ENCODE measurements at regions not wholly inside any gene's neighbourhood (a gene's known extent, or its start where the extent isn't known, plus 50 kb on each side); places are given as distances from the start of the nearest gene placed in this dataset.

DNA sequence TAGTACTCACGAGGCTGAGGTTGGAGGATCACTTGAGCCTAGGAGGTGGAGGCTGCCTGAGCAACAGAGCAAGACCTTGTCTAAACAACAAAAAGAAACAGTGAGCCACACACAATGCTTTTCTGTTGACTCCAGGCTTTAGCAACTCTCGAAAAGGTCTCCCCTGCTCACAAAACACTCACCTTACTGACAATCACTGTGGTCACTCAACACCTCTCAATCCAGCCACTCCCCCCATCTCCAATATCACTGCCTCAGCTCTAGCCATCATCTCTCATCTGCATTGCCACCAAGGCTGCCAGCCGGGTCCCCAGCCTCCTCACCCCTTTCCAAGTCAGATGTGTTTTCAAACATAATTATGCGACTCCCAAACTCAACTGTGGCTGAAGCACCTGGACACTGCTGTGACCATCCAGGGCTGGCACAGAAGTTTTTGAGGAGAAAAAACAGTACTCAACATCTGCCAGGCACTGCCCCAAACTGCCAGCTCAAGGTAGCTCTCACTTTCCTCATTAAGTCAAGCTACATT is 218.0 kb upstream of the ARID1B start:
- TF ChIP-seq POLR2AphosphoS5 (IDR thresholded peaks at IDR 0.05; ENCODE audit: low read depth) (no peak), EZH2phosphoT487 (IDR thresholded peaks at IDR 0.05; ENCODE audit: unreplicated experiment) (no peak), EZH2 (IDR thresholded peaks at IDR 0.05; ENCODE audit: low read depth, unreplicated experiment) (no peak), JUNB (IDR thresholded peaks at IDR 0.05; ENCODE audit: unreplicated experiment) (no peak), ZNF331 (CRISPR knock-in tag; IDR thresholded peaks at IDR 0.05; ENCODE audit: low read depth) (no peak), CREB1 (CRISPR knock-in tag; IDR thresholded peaks at IDR 0.05; ENCODE audit: low read depth) (no peak), STAT1 (IDR thresholded peaks at IDR 0.05; ENCODE audit: unreplicated experiment) (no peak), NANOG (IDR thresholded peaks at IDR 0.05; ENCODE audit: borderline replicate concordance) (no peak), ZNF114 (CRISPR knock-in tag; IDR thresholded peaks at IDR 0.05) (no peak)
- TF ChIP-seq, protein P1, sequence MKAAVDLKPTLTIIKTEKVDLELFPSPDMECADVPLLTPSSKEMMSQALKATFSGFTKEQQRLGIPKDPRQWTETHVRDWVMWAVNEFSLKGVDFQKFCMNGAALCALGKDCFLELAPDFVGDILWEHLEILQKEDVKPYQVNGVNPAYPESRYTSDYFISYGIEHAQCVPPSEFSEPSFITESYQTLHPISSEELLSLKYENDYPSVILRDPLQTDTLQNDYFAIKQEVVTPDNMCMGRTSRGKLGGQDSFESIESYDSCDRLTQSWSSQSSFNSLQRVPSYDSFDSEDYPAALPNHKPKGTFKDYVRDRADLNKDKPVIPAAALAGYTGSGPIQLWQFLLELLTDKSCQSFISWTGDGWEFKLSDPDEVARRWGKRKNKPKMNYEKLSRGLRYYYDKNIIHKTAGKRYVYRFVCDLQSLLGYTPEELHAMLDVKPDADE (IDR thresholded peaks at IDR 0.05): no peak
- TF ChIP-seq, protein P2, sequence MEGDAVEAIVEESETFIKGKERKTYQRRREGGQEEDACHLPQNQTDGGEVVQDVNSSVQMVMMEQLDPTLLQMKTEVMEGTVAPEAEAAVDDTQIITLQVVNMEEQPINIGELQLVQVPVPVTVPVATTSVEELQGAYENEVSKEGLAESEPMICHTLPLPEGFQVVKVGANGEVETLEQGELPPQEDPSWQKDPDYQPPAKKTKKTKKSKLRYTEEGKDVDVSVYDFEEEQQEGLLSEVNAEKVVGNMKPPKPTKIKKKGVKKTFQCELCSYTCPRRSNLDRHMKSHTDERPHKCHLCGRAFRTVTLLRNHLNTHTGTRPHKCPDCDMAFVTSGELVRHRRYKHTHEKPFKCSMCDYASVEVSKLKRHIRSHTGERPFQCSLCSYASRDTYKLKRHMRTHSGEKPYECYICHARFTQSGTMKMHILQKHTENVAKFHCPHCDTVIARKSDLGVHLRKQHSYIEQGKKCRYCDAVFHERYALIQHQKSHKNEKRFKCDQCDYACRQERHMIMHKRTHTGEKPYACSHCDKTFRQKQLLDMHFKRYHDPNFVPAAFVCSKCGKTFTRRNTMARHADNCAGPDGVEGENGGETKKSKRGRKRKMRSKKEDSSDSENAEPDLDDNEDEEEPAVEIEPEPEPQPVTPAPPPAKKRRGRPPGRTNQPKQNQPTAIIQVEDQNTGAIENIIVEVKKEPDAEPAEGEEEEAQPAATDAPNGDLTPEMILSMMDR (conservative IDR thresholded peaks at IDR 0.05; ENCODE audit: low read depth in 2 of 2): no peak
- TF ChIP-seq, protein P3, sequence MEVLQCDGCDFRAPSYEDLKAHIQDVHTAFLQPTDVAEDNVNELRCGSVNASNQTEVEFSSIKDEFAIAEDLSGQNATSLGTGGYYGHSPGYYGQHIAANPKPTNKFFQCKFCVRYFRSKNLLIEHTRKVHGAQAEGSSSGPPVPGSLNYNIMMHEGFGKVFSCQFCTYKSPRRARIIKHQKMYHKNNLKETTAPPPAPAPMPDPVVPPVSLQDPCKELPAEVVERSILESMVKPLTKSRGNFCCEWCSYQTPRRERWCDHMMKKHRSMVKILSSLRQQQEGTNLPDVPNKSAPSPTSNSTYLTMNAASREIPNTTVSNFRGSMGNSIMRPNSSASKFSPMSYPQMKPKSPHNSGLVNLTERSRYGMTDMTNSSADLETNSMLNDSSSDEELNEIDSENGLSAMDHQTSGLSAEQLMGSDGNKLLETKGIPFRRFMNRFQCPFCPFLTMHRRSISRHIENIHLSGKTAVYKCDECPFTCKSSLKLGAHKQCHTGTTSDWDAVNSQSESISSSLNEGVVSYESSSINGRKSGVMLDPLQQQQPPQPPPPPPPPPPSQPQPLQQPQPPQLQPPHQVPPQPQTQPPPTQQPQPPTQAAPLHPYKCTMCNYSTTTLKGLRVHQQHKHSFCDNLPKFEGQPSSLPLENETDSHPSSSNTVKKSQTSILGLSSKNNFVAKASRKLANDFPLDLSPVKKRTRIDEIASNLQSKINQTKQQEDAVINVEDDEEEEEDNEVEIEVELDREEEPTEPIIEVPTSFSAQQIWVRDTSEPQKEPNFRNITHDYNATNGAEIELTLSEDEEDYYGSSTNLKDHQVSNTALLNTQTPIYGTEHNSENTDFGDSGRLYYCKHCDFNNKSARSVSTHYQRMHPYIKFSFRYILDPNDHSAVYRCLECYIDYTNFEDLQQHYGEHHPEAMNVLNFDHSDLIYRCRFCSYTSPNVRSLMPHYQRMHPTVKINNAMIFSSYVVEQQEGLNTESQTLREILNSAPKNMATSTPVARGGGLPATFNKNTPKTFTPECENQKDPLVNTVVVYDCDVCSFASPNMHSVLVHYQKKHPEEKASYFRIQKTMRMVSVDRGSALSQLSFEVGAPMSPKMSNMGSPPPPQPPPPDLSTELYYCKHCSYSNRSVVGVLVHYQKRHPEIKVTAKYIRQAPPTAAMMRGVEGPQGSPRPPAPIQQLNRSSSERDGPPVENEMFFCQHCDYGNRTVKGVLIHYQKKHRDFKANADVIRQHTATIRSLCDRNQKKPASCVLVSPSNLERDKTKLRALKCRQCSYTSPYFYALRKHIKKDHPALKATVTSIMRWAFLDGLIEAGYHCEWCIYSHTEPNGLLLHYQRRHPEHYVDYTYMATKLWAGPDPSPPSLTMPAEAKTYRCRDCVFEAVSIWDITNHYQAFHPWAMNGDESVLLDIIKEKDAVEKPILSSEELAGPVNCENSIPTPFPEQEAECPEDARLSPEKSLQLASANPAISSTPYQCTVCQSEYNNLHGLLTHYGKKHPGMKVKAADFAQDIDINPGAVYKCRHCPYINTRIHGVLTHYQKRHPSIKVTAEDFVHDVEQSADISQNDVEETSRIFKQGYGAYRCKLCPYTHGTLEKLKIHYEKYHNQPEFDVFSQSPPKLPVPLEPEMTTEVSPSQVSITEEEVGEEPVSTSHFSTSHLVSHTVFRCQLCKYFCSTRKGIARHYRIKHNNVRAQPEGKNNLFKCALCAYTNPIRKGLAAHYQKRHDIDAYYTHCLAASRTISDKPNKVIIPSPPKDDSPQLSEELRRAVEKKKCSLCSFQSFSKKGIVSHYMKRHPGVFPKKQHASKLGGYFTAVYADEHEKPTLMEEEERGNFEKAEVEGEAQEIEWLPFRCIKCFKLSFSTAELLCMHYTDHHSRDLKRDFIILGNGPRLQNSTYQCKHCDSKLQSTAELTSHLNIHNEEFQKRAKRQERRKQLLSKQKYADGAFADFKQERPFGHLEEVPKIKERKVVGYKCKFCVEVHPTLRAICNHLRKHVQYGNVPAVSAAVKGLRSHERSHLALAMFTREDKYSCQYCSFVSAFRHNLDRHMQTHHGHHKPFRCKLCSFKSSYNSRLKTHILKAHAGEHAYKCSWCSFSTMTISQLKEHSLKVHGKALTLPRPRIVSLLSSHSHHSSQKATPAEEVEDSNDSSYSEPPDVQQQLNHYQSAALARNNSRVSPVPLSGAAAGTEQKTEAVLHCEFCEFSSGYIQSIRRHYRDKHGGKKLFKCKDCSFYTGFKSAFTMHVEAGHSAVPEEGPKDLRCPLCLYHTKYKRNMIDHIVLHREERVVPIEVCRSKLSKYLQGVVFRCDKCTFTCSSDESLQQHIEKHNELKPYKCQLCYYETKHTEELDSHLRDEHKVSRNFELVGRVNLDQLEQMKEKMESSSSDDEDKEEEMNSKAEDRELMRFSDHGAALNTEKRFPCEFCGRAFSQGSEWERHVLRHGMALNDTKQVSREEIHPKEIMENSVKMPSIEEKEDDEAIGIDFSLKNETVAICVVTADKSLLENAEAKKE (CRISPR knock-in tag; IDR thresholded peaks at IDR 0.05): no peak
- TF ChIP-seq, protein P4, sequence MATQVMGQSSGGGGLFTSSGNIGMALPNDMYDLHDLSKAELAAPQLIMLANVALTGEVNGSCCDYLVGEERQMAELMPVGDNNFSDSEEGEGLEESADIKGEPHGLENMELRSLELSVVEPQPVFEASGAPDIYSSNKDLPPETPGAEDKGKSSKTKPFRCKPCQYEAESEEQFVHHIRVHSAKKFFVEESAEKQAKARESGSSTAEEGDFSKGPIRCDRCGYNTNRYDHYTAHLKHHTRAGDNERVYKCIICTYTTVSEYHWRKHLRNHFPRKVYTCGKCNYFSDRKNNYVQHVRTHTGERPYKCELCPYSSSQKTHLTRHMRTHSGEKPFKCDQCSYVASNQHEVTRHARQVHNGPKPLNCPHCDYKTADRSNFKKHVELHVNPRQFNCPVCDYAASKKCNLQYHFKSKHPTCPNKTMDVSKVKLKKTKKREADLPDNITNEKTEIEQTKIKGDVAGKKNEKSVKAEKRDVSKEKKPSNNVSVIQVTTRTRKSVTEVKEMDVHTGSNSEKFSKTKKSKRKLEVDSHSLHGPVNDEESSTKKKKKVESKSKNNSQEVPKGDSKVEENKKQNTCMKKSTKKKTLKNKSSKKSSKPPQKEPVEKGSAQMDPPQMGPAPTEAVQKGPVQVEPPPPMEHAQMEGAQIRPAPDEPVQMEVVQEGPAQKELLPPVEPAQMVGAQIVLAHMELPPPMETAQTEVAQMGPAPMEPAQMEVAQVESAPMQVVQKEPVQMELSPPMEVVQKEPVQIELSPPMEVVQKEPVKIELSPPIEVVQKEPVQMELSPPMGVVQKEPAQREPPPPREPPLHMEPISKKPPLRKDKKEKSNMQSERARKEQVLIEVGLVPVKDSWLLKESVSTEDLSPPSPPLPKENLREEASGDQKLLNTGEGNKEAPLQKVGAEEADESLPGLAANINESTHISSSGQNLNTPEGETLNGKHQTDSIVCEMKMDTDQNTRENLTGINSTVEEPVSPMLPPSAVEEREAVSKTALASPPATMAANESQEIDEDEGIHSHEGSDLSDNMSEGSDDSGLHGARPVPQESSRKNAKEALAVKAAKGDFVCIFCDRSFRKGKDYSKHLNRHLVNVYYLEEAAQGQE (IDR thresholded peaks at IDR 0.05; ENCODE audit: unreplicated experiment): no peak
- no peak overlapping the region for H3K4me3 Mint-ChIP-seq
- peaks cover 7% of the 10 kb centered on the region for H3K27me3 Mint-ChIP-seq (ENCODE audit: insufficient read depth, low read depth, poor library complexity)
- Histone ChIP-seq H3K4me2 (no peak overlapping the region), H3K27ac (ENCODE audit: low read depth) (no peak overlapping the region), H4K20me1 (replicated peaks; ENCODE audit: insufficient read depth) (no peaks in the 10 kb centered on the region), H3K9me2 (ENCODE audit: insufficient read depth) (peaks cover 7% of the 10 kb centered on the region; the same call in 1 of the 2 replicates), H3K4me3 (no peak overlapping the region), H3K27me3 (ENCODE audit: insufficient read depth) (no peaks in the 10 kb centered on the region), H3K36me3 (ENCODE audit: insufficient read depth) (no peaks in the 10 kb centered on the region; the same call in 1 of the 2 replicates), H3K79me2 (replicated peaks; ENCODE audit: insufficient read depth) (no peaks in the 10 kb centered on the region), H3F3A (replicated peaks; ENCODE audit: low read depth) (no peaks in the 10 kb centered on the region), H2AFZ (no peak overlapping the region), H3K4me1 (ENCODE audit: insufficient read depth) (no peaks in the 10 kb centered on the region)
- ATAC-seq (no peak), DNase-seq (ENCODE audit: low spot score) (no peak)
- H3K9me3 Mint-ChIP-seq: peaks cover 21% of the 10 kb centered on the region
- no peak overlapping the region for H3K27ac Mint-ChIP-seq
- H3K36me3 Mint-ChIP-seq (ENCODE audit: low read depth): peaks cover 3% of the 10 kb centered on the region; the same call in 2 of the 3 replicates
- no peaks in the 10 kb centered on the region for H3K4me1 Mint-ChIP-seq

Data from GM23338 (cell line).